ENCODE measurements at regions not wholly inside any gene's neighbourhood (a gene's known extent, or its start where the extent isn't known, plus 50 kb on each side); places are given as distances from the start of the nearest gene placed in this dataset.
"Not testable (repeated sequence)": the region's sequence is repeated elsewhere in the genome, so short reads cannot be mapped to it uniquely, and the experiment has no call there.

DNA sequence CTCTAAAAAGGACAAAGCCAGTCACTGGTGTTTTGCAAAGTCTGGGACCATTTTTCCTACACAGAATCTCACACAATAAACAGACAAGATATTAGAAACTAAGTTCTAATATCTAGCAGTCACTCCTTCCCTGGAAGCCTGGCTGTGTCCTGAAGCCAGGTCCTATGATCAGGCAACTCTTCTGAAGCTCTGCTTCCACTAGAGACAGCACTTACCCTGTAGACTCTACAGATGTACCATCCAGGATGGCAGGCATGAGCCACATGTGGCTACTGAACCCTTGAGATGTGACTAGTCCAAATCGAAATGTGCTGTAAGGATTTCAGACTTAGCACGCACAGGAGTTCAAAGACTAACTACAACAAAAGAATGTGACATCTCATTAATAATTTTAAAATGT is 110.3 kb upstream of the NBPF9 start:
- TF ChIP-seq, protein P1, sequence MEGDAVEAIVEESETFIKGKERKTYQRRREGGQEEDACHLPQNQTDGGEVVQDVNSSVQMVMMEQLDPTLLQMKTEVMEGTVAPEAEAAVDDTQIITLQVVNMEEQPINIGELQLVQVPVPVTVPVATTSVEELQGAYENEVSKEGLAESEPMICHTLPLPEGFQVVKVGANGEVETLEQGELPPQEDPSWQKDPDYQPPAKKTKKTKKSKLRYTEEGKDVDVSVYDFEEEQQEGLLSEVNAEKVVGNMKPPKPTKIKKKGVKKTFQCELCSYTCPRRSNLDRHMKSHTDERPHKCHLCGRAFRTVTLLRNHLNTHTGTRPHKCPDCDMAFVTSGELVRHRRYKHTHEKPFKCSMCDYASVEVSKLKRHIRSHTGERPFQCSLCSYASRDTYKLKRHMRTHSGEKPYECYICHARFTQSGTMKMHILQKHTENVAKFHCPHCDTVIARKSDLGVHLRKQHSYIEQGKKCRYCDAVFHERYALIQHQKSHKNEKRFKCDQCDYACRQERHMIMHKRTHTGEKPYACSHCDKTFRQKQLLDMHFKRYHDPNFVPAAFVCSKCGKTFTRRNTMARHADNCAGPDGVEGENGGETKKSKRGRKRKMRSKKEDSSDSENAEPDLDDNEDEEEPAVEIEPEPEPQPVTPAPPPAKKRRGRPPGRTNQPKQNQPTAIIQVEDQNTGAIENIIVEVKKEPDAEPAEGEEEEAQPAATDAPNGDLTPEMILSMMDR (conservative IDR thresholded peaks at IDR 0.05; ENCODE audit: low read length): not testable (repeated sequence)
- not testable (repeated sequence) for TF ChIP-seq EZH2phosphoT487 (IDR thresholded peaks at IDR 0.05; ENCODE audit: borderline replicate concordance, low read depth, low read length)
